GM12892 (cell line): ENCODE measurements at regions not wholly inside any gene's neighbourhood (a gene's known extent, or its start where the extent isn't known, plus 50 kb on each side); places are given as distances from the start of the nearest gene placed in this dataset.

Experiments
- POLR2A ChIP-seq: IDR thresholded peaks from 2 replicates; pipeline ENCODE4 v1.6.1; 2011; ENCODE audit warnings: low read depth, low read length, control low read depth
- POLR2AphosphoS5 ChIP-seq: IDR thresholded peaks from 2 replicates; pipeline ENCODE4 v1.6.1; 2011; ENCODE audit warnings: low read depth, low read length, control low read depth
- TAF1 ChIP-seq: IDR thresholded peaks from 2 replicates; pipeline ENCODE4 v1.6.1; 2011; ENCODE audit warnings: low read depth, mild to moderate bottlenecking, control low read depth, low read length, borderline replicate concordance

- no peak for TF ChIP-seq POLR2A
- TF ChIP-seq TAF1, result no peak
- no peak for TF ChIP-seq POLR2AphosphoS5
Observed at GRCh38 chr17:72535779-72536178, 415.0 kb downstream of the SOX9 start.
